HG02970 (cell line): ENCODE measurements at regions not wholly inside any gene's neighbourhood (a gene's known extent, or its start where the extent isn't known, plus 50 kb on each side); places are given as distances from the start of the nearest gene placed in this dataset.
"Not testable (repeated sequence)": the region's sequence is repeated elsewhere in the genome, so short reads cannot be mapped to it uniquely, and the experiment has no call there.

ENCODE experiments used
- ATAC-seq: cut with Tn5 transposase; IDR thresholded peaks from one replicate; pipeline ENCODE4 v1.9.1; 2021; ENCODE audit warnings: mild to moderate bottlenecking, moderate library complexity, moderate number of reproducible peaks; ENCODE audit not compliant: unreplicated experiment, low FRiP score

DNA sequence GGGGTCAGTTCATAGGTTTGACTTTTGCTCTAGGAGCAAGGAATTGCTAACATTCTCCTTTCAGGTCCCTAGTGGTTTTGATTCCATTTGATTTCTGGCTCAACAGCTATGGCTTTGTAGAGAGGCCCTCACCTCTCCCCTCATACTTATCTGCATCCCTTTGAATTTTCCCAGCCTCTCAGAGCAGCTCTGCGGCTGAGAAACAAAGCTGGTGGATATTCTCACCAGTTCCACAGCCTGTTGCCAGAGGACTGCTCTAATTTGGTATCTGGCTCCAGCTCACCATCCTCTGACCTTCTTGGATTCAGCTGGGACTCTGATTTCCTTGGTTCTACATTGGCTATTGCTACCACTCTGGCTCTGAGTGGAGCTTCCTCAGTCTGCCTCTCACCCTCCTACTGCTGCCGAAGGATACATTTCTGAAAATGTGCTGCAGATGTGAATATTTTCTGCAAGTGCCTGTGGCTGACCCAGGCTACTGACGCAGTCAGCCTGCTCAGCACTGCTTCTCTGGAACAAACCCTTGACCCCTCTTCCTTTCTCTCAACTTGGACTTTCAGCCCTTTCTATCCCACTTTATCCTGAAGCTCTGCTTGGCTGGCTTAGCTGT, 110.9 kb upstream of the ENPEP start:
- ATAC-seq: no peak

DNA sequence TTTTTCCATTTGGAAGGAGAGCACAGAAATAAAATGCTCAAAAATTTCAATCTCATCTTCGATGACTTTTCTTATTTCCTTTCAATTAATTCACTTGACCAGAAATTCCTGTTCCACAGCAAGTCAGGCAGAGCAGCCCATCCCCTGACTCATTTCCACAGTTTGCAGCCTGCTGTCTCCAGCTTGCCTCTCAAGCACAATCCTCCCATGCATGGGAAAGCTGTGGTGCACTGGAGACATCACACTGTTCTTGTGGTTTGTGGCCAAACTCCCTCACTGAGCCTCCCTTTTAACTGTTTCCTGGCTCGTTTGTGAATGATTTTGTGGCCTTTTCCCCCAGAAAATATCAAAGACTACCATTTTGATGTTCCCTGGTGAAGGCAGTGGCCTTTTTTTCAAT, 114.0 kb upstream of the ENPEP start:
- no peak for ATAC-seq

DNA sequence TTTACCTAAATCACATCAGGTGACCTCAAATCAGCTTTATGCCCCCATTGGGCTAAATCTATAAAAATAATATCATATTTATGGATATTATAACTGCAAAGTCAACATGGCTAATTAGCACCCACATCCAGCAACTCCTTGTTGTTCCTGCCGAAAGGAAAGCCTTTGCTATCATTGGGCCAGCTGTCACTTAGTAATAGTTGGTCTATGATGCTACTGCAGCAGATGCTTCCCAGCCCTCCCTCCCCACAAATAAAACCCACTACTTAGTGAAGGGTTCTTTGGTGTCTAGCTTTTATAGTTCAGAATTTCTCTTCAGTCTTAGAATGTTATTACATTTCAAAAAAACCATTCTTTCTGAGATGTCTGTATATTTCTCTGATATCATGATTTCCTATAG, 116.9 kb upstream of the ENPEP start:
- ATAC-seq: no peak

DNA sequence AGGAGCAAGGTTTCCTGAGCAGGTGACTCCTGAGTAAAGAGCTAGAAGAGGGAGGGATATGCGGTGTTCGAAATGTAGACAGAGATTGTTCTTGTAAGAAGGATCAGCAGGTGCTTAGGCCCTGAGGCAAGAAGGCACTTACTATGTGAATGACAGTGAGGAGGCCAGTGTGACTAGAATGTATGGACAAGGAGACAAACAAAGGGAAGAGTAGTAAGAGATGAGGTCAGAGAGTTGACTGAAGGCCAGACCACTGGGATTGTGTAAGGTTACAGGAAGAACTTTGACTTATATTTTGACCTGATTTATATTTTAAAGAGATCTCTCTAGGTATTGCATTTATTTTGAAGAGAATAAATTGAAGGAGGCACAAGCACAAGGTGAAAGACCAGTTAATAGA, 118.4 kb upstream of the ENPEP start:
- no peak for ATAC-seq

DNA sequence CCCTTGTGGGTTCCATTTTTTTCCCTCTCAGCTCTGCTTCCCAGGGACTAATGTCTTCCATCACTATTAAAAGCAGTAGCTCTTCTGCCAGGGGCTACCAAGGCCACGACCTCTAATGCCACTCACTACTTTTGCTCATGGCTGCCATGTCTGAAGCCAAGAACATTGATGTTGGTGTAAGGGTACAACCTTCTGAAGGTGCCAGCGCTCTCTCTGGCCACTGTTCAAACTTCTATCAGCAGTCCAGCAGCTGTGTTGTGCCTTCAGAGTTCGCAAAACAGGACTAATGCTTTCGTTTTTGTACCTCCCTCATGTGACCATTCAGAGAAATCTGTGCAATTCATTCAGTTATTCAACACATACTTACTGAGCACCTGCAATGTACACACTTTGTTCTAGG, 121.5 kb upstream of the ENPEP start:
- no peak for ATAC-seq

DNA sequence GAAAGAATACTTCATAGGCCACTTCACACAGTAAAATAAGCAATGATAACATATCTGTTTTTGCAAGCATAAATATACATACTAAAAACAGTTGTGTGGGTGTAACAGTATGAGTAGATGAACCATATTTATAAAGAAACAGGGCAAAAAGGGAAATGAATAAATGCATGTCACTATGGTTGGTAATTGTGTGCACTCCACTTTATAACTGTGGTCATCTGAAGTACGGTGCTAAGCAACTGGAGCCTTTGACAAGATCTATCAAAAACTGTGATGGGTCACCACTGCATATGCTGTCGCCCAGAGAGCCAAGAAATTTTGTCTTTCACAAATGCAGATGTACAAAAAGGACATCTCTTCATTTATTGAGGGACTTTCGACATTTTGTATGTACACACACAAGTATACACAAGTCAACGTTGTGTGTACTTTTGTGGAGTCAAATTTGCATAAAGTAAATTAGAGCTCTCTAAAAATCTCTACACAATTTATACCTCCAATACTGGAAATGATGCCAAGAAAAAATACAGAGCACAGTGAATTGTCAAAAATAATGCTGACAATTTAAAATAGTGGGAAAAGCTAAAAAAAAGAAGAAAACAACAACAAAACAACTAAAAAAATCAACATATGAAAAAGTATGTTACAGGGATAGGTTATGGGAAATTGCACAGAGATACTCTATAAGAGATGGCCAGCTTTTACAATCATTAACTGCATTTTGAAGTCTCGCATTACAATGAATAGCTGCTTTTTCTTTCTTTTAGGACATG, 123.1 kb upstream of the ENPEP start:
- no peak for ATAC-seq

DNA sequence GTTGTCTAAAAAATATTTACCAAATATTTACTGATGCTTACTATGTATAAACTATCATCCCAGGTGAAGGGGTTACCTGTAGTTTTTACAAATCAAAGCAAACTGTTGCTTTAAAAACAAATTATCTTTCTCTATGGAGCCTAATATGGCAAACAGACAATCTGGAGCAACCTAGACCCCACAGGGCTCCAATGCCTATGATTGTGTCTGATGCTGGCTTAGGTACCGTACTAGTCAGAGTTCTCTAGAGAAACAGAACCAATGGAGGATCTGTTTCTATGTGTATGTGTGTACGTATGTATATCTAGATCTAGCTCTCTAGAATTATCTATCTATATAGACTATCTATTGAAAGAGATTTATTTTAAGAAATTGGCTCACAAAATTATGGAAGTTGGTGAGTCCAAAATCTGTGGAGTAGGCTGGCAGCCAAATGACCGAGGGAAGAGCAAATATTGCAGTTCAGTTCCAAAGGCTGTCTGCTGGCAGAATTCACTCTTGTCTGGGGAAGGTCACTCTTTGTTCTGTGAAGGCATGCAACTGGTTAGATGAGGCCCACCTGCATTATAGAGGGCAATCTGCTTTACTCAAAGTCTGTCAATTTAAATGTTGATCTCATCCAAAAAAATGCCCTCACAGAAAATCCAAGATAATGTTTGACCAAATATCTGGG, 127.1 kb upstream of the ENPEP start:
- ATAC-seq: no peak

DNA sequence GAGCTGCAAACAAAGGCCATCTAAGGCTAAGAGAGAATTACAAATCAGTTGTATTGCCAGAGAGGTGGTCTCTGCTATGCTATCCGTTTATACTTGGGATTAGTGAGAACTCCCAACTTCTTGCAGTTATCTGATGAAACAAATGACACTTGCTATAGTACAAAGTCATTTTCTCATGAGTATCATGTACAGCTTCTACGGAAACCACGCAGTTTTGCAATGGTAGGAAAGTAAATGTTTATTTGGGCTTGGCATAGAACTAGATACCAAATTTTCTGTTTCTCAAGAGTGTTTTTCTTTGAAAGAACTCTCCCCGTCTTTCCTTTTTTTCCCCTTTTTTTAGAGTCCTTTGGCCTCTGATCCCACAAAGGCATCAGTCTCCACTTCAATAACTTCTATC, 128.2 kb upstream of the ENPEP start:
- ATAC-seq: no peak

DNA sequence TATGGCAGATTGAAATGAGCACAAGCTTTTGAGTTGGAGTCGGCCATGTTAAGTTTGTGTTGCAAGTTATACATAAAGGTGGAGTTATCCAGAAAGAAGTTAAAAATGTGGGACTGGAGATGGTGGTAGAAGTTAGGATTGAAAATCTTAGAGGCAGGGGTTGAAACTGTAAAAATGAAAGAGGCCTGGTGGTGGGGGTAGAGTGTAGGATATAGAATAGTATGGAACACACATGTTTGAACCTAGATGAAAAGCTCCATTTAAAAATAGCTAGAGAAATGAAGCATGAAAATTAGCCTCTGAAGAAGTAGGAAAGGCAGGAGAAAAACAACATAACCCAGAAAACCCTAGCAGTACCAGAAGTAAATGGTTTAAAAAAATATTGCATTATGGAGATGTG, 131.8 kb upstream of the ENPEP start:
- no peak for ATAC-seq

DNA sequence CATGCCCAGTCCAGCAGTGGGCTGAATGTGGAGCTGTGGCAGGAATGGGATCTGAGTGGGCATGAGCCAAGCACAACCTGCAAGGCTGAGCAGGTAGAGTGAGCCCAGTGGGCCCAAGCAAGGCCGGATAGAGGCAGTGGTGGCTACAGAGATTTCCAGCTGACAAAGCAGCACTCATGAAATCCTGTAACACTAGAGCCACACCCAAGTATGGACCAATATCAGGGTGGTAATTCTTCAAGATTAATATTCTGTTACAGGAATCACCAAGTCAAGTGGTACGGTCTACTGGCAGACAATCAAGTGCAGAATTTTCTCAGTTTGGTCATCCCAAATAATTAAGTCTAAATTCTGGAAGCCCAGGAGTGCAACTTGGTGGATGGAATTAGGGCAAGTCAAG, 132.4 kb upstream of the ENPEP start:
- no peak for ATAC-seq

DNA sequence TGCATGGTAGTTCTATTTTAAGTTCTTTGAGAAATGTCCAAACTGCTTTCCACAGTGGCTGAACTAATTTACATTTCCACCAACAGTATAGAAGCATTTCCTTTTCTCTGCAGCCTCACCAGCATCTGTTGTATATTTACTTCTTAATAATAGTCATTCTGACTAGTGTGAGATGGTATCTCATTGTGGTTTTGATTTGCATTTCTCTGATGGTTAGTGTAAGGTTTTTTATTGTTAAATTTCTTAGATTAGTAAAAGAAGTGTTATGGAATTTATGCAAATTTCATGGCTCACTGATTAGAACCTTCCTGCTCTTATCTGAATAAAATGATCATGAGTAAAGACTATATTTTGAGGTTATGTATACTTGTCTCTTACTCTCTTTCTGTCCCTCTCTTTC, 134.8 kb upstream of the ENPEP start:
- not testable (repeated sequence) for ATAC-seq

DNA sequence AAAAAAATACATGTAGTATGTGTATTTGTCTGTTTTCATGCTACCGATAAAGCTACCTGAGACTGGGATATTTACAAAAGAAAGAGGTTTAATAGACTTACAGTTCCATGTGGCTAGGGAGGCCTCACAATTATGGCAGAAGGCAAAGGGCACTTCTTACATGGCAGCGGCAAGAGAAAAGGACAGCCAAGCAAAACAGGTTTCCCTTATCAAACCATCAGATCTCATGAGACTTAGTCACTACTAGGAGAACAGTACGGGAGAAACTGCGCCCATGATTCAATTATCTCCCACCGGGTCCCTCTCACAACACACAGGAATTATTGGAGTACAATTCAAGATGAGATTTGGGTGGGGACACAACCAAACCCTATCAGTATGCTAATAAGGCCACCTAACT, 137.0 kb upstream of the ELOVL6 start:
- no peak for ATAC-seq

DNA sequence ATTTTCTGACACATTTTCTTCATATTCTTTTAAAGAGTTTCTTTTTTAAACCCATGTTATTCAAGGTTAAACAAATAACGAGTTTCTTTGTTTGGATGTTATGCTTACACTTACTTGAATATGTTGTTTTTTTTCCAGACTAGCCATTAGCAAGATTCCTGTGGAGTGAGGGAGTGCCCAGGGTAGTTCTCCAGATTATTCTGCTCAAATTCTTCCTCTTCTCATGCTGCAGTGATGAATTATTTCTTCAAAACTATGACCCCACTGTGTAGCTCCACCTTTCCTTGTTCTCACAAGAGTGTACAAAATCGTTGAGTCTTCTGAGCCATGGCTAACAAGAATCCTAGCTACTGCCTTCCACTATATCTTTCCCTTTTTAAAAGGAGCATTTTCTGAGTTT, 134.1 kb upstream of the ELOVL6 start:
- ATAC-seq: no peak

DNA sequence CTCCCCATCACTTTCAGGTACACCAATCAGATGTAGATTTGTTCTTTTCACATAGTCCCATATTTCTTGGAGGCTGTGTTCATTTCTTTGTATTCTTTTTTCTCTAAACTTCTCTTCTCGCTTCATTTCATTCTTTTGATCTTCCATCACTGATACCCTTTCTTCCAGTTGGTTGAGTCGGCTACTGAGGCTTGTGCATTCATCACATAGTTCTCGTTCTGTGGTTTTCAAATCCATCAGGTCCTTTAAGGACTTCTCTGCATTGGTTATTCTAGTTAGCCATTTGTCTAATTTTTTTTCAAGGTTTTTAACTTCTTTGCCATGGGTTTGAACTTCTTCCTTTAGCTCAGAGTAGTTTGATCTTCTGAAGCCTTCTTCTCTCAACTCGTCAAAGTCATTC, 128.0 kb upstream of the ELOVL6 start:
- not testable (repeated sequence) for ATAC-seq

DNA sequence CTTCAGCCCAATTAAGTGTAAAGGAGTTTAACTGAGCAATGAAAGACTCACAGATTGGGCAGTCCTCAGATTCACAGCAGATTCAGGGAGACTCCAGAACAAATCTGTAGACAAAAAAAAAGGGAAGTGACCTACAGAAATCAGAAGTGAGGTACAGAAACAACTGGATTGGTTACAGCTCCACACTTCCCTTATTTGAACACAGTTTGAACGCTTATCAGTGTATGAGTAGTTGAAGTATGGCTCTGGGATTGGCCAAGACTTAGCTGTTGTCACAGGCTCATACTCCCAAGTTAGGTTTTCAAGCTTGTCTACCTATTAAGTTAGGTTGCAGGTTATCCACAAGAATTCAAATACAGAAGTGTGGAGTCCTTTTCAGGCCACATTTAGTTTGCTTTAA, 112.4 kb upstream of the ELOVL6 start:
- no peak for ATAC-seq

DNA sequence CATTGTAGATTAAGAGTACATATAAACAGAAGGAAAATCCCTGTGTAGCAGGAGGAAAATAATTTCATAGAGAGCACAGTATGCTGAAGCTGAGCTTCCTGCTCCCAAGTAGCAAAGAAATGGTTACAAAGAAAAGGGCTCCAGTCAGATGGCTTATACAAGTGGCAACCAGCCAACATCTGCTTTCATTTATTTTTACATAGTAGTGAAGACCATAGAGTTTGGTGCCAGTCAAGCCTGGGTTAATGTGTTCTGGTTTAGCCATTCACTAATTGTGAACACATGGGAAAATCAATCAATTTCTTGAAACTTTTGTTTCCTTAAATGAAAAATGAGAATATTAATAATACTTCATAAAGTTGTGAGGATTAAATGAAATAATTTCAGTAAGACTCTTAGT, 111.3 kb upstream of the ELOVL6 start:
- ATAC-seq: no peak

DNA sequence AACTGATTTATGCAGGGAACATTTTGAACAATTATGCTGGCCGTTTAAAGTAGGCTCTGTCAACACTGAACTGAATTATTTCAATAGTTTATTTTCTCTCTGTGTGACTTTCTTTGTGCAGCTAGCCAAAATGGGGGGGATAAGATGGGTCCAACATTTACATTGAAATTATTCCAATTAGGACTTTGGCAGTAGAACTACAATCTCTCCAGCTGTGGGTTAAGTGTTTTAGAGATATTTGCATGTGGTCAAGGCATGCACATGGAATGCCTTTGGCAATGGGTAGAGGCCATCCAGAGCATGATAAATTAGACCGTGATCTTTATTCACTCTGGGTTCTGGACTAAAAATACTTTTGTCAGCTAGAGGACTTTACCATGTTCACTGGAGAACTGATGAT, 107.9 kb upstream of the ELOVL6 start:
- ATAC-seq: no peak

DNA sequence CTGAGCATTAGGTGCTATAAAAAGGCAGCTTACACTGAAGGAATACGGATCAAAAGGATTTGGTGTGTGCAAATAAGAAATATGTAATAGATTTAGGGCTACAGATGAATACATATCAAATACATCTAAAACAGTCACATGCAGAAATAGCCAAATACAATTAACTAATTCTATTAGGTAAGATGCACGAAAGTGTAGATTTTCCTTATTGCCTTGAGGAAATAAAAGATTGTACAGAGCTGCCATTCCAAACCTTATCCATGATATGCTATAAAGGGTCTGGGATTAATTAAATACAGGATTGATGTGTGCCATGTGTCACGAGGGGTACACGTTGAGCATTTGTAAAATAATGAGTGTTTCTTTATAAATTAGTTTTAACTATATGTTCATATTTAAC, 107.0 kb upstream of the ELOVL6 start:
- no peak for ATAC-seq

DNA sequence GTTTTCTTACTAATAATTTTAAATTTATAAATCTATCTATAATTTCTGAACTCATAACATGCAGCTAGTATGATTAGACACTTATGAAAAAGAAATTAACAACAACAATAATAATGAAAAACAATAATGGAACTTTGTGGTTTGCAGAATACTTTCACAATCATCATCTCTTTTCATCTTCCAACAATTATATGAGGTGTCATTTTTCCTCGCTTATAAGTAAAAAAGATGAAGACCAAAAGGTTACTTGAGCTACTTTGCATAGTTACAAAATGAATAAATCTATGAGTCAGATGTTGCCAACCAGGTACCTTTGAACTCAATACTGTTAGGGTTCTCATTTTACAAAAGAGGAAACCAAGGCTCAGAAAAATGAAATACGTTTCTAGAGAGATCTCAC, 98.5 kb upstream of the ELOVL6 start:
- peak; percentile 47 for ATAC-seq

DNA sequence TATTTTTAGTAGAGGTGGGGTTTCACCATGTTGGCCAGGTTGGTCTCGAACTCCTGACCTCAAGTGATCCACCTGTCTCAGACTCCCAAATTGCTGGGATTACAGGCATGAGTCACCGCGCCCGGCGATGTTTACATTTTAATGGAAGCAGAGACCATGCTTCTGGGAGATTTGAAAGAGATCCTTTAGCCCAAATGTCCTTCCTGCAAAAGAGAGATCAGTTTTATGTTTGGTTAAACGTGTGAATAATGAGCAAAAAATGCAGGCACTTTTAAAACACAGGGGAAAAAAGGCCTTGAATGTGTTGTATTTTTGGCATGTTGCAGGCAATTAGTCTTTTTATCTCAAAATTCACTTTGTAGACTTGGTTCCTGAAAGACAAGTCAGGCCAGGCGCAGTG, 95.8 kb upstream of the ELOVL6 start:
- ATAC-seq: no peak

DNA sequence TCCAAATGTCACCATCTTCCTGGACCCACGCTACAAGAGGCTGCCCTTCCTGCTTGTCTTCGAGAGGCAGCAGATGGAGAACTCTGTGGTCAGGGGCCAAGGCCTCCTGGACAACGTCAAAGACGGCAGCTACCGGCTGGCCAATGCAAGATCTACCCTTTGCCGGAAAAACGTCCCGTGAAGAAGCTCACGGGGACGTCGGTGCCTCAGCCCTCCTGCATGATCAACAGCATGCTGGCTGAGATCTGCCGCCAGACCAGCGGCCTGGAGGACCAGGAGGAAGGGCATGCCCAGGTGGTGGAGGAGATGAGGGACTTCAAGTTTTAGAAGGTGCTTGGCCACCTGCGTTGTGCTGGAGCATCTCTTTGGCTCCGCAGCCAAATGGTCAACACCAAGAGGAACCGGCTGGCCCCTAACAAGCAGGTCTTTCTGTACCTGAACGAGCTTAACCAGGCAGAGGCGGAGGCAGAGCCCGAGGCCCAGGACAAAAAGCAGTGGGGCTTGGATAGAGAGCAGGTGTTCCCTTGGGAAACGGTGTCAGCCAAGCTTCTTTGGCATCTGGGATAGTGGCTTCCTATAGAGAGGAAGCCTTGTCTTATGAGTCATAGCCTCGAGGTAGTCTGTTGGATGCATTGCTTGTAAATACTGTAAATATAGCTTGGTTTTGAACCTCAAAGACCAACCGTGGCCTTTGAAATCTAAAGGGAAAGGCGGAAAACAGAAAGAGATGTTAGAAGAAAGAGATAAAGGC, 94.8 kb upstream of the ELOVL6 start:
- no peak for ATAC-seq
